ENCODE measurements at regions not wholly inside any gene's neighbourhood (a gene's known extent, or its start where the extent isn't known, plus 50 kb on each side); places are given as distances from the start of the nearest gene placed in this dataset.

- TF ChIP-seq TAF1 (IDR thresholded peaks at IDR 0.05; ENCODE audit: borderline replicate concordance, insufficient read depth, low read length) (no peak), REST (IDR thresholded peaks at IDR 0.05; ENCODE audit: insufficient read depth in 1 of 2, low read depth in 2 of 2, low read length in 2 of 2) (no peak)
Observed at GRCh38 chr20:10788877-10789276, 115.1 kb upstream of the JAG1 start.
